ENCODE measurements at regions not wholly inside any gene's neighbourhood (a gene's known extent, or its start where the extent isn't known, plus 50 kb on each side); places are given as distances from the start of the nearest gene placed in this dataset.

GRCh38 chr4:185950891-185951290 lies 118.1 kb upstream of the TLR3 start:
- TF ChIP-seq CTCF (IDR thresholded peaks at IDR 0.05; ENCODE audit: low read depth, low read length) (no peak), EZH2phosphoT487 (IDR thresholded peaks at IDR 0.05; ENCODE audit: low read depth) (no peak)
